ENCODE measurements at regions not wholly inside any gene's neighbourhood (a gene's known extent, or its start where the extent isn't known, plus 50 kb on each side); places are given as distances from the start of the nearest gene placed in this dataset.

- no peak for TF ChIP-seq CTCF (IDR thresholded peaks at IDR 0.05)
- no peak for TF ChIP-seq POLR2A (IDR thresholded peaks at IDR 0.05)
These were observed 400.5 kb downstream of the ADAMTS20 start for GRCh38 chr12:43151441-43151981.
